MCF 10A (cell line): ENCODE measurements at regions not wholly inside any gene's neighbourhood (a gene's known extent, or its start where the extent isn't known, plus 50 kb on each side); places are given as distances from the start of the nearest gene placed in this dataset.

Experiments used
- BruUV-seq: library from RNA; stranded (reverse); fragments of 400-500 nt; replicated peaks from 2 replicates; lab custom pipeline; 2021; lab: Mats Ljungman, UMichigan
- CTCF ChIA-PET: fragments of 300-600 bp; sonication (Branson Sonifier 250); formaldehyde crosslinking; extraction: SDS; loops from one replicate; lab custom pipeline; 2021; ENCODE audit warnings: antibody characterized with exemption, inconsistent platforms; lab: Yijun Ruan, JAX
- POLR2A ChIA-PET: fragments of 300-600, 350-650 bp; sonication (Branson Sonifier 250); formaldehyde crosslinking; extraction: SDS; loops from one replicate; lab custom pipeline; 2020; ENCODE audit warnings: antibody characterized with exemption, inconsistent platforms; lab: Yijun Ruan, JAX
- DNase-seq: peaks from one replicate; pipeline ENCODE4 v3.0.0-alpha.2; 2018; ENCODE audit not compliant: unreplicated experiment
- H3K27ac Mint-ChIP-seq: one replicate; pipeline ENCODE4 v1.8.0; 2022; ENCODE audit warnings: mild to moderate bottlenecking, low read depth, mixed read lengths; ENCODE audit not compliant: unreplicated experiment
- H3K27me3 Mint-ChIP-seq: one replicate; pipeline ENCODE4 v1.8.0; 2022; ENCODE audit warnings: mixed read lengths; ENCODE audit not compliant: insufficient read depth, unreplicated experiment
- H3K36me3 Mint-ChIP-seq: one replicate; pipeline ENCODE4 v1.8.0; 2022; ENCODE audit warnings: mild to moderate bottlenecking, moderate library complexity, mixed read lengths; ENCODE audit not compliant: insufficient read depth, unreplicated experiment
- H3K4me1 Mint-ChIP-seq: one replicate; pipeline ENCODE4 v1.8.0; 2022; ENCODE audit warnings: mixed read lengths; ENCODE audit not compliant: insufficient read depth, unreplicated experiment
- H3K4me3 Mint-ChIP-seq: one replicate; pipeline ENCODE4 v1.8.0; 2022; ENCODE audit warnings: mild to moderate bottlenecking, moderate library complexity, mixed read lengths; ENCODE audit not compliant: unreplicated experiment
- H3K9me3 Mint-ChIP-seq: one replicate; pipeline ENCODE4 v1.8.0; 2022; ENCODE audit warnings: mixed read lengths; ENCODE audit not compliant: unreplicated experiment
- CTCF ChIP-seq: fragments of 200-600 bp; IDR thresholded peaks from one replicate; pipeline ENCODE4 v1.8.0; 2022; ENCODE audit warnings: antibody characterized with exemption, mild to moderate bottlenecking; ENCODE audit not compliant: unreplicated experiment
- intact Hi-C: fragments of 100-400 bp; cut with micrococcal nuclease; formaldehyde crosslinking; loops from 2 replicates; pipeline ENCODE4 v1.14.1; 2022

- CTCF ChIA-PET, result no interaction called here
- Mint-ChIP-seq H3K27me3 (no peaks in the 10 kb centered on the region), H3K36me3 (no peaks in the 10 kb centered on the region), H3K4me1 (no peaks in the 10 kb centered on the region), H3K27ac (no peak overlapping the region), H3K9me3 (peaks cover 8% of the 10 kb centered on the region), H3K4me3 (no peak overlapping the region)
- no peak for TF ChIP-seq CTCF
- intact Hi-C loops, result no loop called here
- DNase-seq, result no peak
- BruUV-seq, result no TSS peak
- POLR2A ChIA-PET, result no interaction called here
Observed at GRCh38 chr2:7895289-7895688, 786.6 kb upstream of the ID2 start.

GRCh38 chr2:7896940-7897487 lies 784.8 kb upstream of the ID2 start:
- no peak for DNase-seq
- no peak overlapping the region for H3K27ac Mint-ChIP-seq
- BruUV-seq, result no TSS peak
- ChIA-PET CTCF (no interaction called here), POLR2A (no interaction called here)
- no peak overlapping the region for H3K4me3 Mint-ChIP-seq
- no peaks in the 10 kb centered on the region for H3K4me1 Mint-ChIP-seq
- intact Hi-C loops, result no loop called here
- no peaks in the 10 kb centered on the region for H3K27me3 Mint-ChIP-seq
- H3K36me3 Mint-ChIP-seq, result no peaks in the 10 kb centered on the region
- TF ChIP-seq CTCF, result no peak
- peaks cover 8% of the 10 kb centered on the region for H3K9me3 Mint-ChIP-seq

GRCh38 chr2:7899241-7899640 lies 782.6 kb upstream of the ID2 start:
- H3K36me3 Mint-ChIP-seq, result no peaks in the 10 kb centered on the region
- BruUV-seq, result no TSS peak
- TF ChIP-seq CTCF, result no peak
- H3K4me3 Mint-ChIP-seq, result no peak overlapping the region
- intact Hi-C loops, result no loop called here
- H3K9me3 Mint-ChIP-seq, result peaks cover 20% of the 10 kb centered on the region
- no peak overlapping the region for H3K27ac Mint-ChIP-seq
- POLR2A ChIA-PET, result no interaction called here
- H3K27me3 Mint-ChIP-seq, result no peaks in the 10 kb centered on the region
- no peaks in the 10 kb centered on the region for H3K4me1 Mint-ChIP-seq
- CTCF ChIA-PET, result interaction anchor here (0.6 to 0.7 kb wide), 2 partner anchors 107 to 227 kb away, joined by 3 read pairs; no protein-coding TSS in a partner anchor
- no peak for DNase-seq

GRCh38 chr2:7899923-7900322 lies 781.9 kb upstream of the ID2 start:
- ChIA-PET CTCF (no interaction called here), POLR2A (no interaction called here)
- no peaks in the 10 kb centered on the region for H3K4me1 Mint-ChIP-seq
- H3K9me3 Mint-ChIP-seq, result peaks cover 20% of the 10 kb centered on the region
- H3K27me3 Mint-ChIP-seq, result no peaks in the 10 kb centered on the region
- H3K4me3 Mint-ChIP-seq, result no peak overlapping the region
- no peaks in the 10 kb centered on the region for H3K36me3 Mint-ChIP-seq
- no peak for TF ChIP-seq CTCF
- BruUV-seq, result no TSS peak
- DNase-seq, result no peak
- intact Hi-C loops, result no loop called here
- no peak overlapping the region for H3K27ac Mint-ChIP-seq
